ENCODE measurements at regions not wholly inside any gene's neighbourhood (a gene's known extent, or its start where the extent isn't known, plus 50 kb on each side); places are given as distances from the start of the nearest gene placed in this dataset.
"Not testable (repeated sequence)": the region's sequence is repeated elsewhere in the genome, so short reads cannot be mapped to it uniquely, and the experiment has no call there.

GRCh38 chr1:118390955-118391354 is 205.9 kb upstream of the SPAG17 start:
- H3K9me3 ChIP-seq (ENCODE audit: insufficient read depth, low read depth), result no peaks in the 10 kb centered on the region
- H3K79me2 ChIP-seq (ENCODE audit: low read depth), result no peaks in the 10 kb centered on the region
- CTCF ChIA-PET, result no interaction called here
- DNase-seq, result no peak
- H3K9me2 ChIP-seq (ENCODE audit: insufficient read depth), result no peaks in the 10 kb centered on the region
- H3F3A ChIP-seq (ENCODE audit: insufficient read depth, low read depth), result no peaks in the 10 kb centered on the region
- no peaks in the 10 kb centered on the region for H3K36me3 ChIP-seq (ENCODE audit: low read depth)
- intact Hi-C loops (cut with micrococcal nuclease; ENCODE audit: unreplicated experiment), result no loop called here
- TF ChIP-seq CTCF (conservative IDR thresholded peaks at IDR 0.05) (no peak), EZH2 (IDR thresholded peaks at IDR 0.05; ENCODE audit: low read depth) (no peak)
- no peak overlapping the region for H3K4me2 ChIP-seq
- no peaks in the 10 kb centered on the region; the same call in 1 of the 2 replicates for H4K20me1 ChIP-seq (ENCODE audit: insufficient read depth)
- H3K27ac ChIP-seq, result no peak overlapping the region
- no TSS peak for BruUV-seq (replicated peaks)
- H3K27me3 ChIP-seq (ENCODE audit: insufficient read depth, low read depth), result no peaks in the 10 kb centered on the region
- POLR2A ChIA-PET (ENCODE audit: unreplicated experiment), result no interaction called here
- H3K4me1 ChIP-seq (replicated peaks; ENCODE audit: insufficient read depth), result no peaks in the 10 kb centered on the region
- no peak overlapping the region for H3K4me3 ChIP-seq
- no peak overlapping the region for H2AFZ ChIP-seq

DNA sequence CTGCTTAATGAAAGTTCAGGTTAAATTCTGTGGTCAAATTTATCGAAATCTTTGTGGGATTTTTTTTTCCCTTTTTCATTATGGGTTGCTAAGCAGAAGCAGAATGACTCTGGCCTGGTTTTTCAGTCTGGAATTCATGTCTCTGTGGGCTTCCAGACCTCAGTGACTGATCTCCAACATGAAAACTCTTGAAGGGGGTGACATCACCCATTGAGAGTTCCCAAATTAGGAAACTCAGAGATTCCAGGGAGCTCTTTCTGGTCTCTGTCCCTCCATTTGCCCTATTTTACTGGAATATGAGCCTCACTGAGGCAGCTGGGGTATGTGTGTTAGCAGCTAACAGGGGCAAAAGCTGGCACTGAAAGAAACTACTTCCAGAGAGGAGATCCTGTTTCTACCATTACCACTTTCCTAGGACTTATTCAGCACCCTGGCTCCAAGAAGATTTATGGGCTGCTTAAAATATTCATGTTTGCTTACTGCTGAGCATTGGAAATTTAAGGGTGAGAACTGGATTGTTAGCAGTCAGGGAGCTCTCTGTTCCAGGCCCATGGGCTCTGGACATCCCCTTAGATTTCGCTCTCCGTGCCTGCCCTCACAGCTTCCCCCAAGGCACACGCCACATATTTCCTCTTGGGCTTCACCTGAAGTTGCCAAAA is 203.4 kb upstream of the SPAG17 start:
- POLR2A ChIA-PET (ENCODE audit: unreplicated experiment), result no interaction called here
- no peak overlapping the region for H3K27ac ChIP-seq
- intact Hi-C loops (cut with micrococcal nuclease; ENCODE audit: unreplicated experiment), result no loop called here
- no TSS peak for BruUV-seq (replicated peaks)
- no peaks in the 10 kb centered on the region for H3K79me2 ChIP-seq (ENCODE audit: low read depth)
- DNase-seq, result no peak
- H3K4me1 ChIP-seq (replicated peaks; ENCODE audit: insufficient read depth), result no peaks in the 10 kb centered on the region
- no peaks in the 10 kb centered on the region for H3K27me3 ChIP-seq (ENCODE audit: insufficient read depth, low read depth)
- H3F3A ChIP-seq (ENCODE audit: insufficient read depth, low read depth), result no peaks in the 10 kb centered on the region
- TF ChIP-seq CTCF (conservative IDR thresholded peaks at IDR 0.05) (no peak), EZH2 (IDR thresholded peaks at IDR 0.05; ENCODE audit: low read depth) (no peak)
- H3K9me2 ChIP-seq (ENCODE audit: insufficient read depth), result no peaks in the 10 kb centered on the region
- H3K4me2 ChIP-seq, result no peak overlapping the region
- no peaks in the 10 kb centered on the region for H3K9me3 ChIP-seq (ENCODE audit: insufficient read depth, low read depth)
- CTCF ChIA-PET, result no interaction called here
- H3K4me3 ChIP-seq, result no peak overlapping the region
- H3K36me3 ChIP-seq (ENCODE audit: low read depth), result no peaks in the 10 kb centered on the region
- no peaks in the 10 kb centered on the region; the same call in 1 of the 2 replicates for H4K20me1 ChIP-seq (ENCODE audit: insufficient read depth)
- H2AFZ ChIP-seq, result no peak overlapping the region

DNA sequence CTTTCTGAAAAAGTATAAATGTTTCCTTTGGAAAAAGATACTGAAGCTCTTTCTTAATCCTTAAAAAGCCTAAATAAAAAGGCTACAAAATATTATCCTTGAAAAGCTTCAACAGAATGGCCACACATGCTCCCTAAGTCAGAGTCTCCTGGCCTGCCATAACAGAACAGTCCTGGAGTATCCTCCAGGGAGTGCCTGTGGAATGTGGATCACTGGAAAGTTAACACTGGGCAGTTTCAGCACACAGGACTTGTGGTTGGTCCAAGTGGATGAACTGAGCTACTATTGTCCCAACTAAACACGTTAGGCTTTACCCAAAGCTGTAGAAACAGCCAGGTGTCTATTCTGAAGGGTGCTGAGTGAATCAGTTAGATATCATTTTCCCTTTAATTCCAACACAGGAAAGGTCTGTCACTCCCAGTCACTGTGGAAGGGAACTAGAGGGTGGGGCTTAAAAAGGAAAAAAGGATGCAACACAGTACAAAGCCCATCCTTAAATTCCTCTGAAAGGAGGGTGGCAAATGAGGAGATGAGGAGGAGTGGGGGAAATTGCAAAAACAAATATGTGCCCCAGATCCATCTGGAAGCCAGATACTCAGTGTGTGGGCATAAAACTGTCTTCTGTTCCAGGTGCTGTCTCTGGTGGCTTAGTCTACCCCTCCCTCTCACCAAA is 196.3 kb upstream of the SPAG17 start:
- H3K9me2 ChIP-seq (ENCODE audit: insufficient read depth), result no peaks in the 10 kb centered on the region
- no peak for DNase-seq
- H3K27me3 ChIP-seq (ENCODE audit: insufficient read depth, low read depth), result no peaks in the 10 kb centered on the region
- H4K20me1 ChIP-seq (ENCODE audit: insufficient read depth), result no peaks in the 10 kb centered on the region
- H3K9me3 ChIP-seq (ENCODE audit: insufficient read depth, low read depth), result no peaks in the 10 kb centered on the region
- no peaks in the 10 kb centered on the region for H3F3A ChIP-seq (ENCODE audit: insufficient read depth, low read depth)
- no peak overlapping the region for H3K4me3 ChIP-seq
- H3K79me2 ChIP-seq (ENCODE audit: low read depth), result no peaks in the 10 kb centered on the region
- ChIA-PET POLR2A (ENCODE audit: unreplicated experiment) (no interaction called here), CTCF (no interaction called here)
- TF ChIP-seq EZH2 (IDR thresholded peaks at IDR 0.05; ENCODE audit: low read depth) (no peak), CTCF (conservative IDR thresholded peaks at IDR 0.05) (no peak)
- no peak overlapping the region for H3K27ac ChIP-seq
- no peaks in the 10 kb centered on the region for H3K4me1 ChIP-seq (replicated peaks; ENCODE audit: insufficient read depth)
- H3K36me3 ChIP-seq (ENCODE audit: low read depth), result no peaks in the 10 kb centered on the region
- no peak overlapping the region for H2AFZ ChIP-seq
- H3K4me2 ChIP-seq, result no peak overlapping the region
- intact Hi-C loops (cut with micrococcal nuclease; ENCODE audit: unreplicated experiment), result no loop called here
- no TSS peak for BruUV-seq (replicated peaks)

DNA sequence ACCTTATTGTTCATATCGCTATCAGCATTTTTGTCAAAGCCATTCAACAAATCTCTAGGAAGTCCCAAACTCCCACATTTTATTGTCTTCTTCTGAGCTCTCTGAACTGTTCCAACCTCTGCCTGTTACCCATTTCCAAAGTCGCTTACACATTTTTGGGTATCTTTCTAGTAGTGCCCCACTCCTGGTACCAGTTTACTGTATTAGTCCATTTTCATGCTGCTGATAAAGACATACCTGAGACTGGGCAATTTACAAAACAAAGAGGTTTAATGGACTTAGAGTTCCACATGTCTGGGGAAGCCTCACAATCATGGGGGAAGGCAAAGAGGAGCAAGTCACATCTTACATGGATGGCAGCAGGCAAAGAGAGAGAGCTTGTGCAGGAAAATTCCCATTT is 192.2 kb upstream of the SPAG17 start:
- H3K27me3 ChIP-seq (ENCODE audit: insufficient read depth, low read depth); H3K9me2 ChIP-seq (ENCODE audit: insufficient read depth); H3F3A ChIP-seq (ENCODE audit: insufficient read depth, low read depth); BruUV-seq (replicated peaks); POLR2A ChIA-PET (ENCODE audit: unreplicated experiment); H3K4me3 ChIP-seq; H3K9me3 ChIP-seq (ENCODE audit: insufficient read depth, low read depth); H3K4me1 ChIP-seq (replicated peaks; ENCODE audit: insufficient read depth); DNase-seq; H2AFZ ChIP-seq; H3K27ac ChIP-seq; CTCF ChIA-PET; H3K79me2 ChIP-seq (ENCODE audit: low read depth); H3K36me3 ChIP-seq (ENCODE audit: low read depth); H4K20me1 ChIP-seq (ENCODE audit: insufficient read depth); H3K4me2 ChIP-seq; intact Hi-C loops (cut with micrococcal nuclease; ENCODE audit: unreplicated experiment): not testable (repeated sequence)
